ENCODE measurements at regions not wholly inside any gene's neighbourhood (a gene's known extent, or its start where the extent isn't known, plus 50 kb on each side); places are given as distances from the start of the nearest gene placed in this dataset.

- no peaks in the 10 kb centered on the region for H4K20me1 ChIP-seq (replicated peaks in 1 of 2; ENCODE audit: control insufficient read depth in 1 of 2, insufficient read depth in 2 of 2, low read length in 2 of 2)
- H3K23me2 ChIP-seq (ENCODE audit: low read depth, low read length) = no peaks in the 10 kb centered on the region
- H3K36me3 ChIP-seq (ENCODE audit: control insufficient read depth in 2 of 4, insufficient read depth in 4 of 4, low read length in 3 of 4) = no peaks in the 10 kb centered on the region
- H3K79me1 ChIP-seq (ENCODE audit: low read depth, low read length) = no peaks in the 10 kb centered on the region
- H3K4ac ChIP-seq (replicated peaks; ENCODE audit: insufficient read length, low read depth, low read length) = no peak overlapping the region
- DNase-seq (ENCODE audit: low read depth in 1 of 2, low spot score in 2 of 2) = no peak
- ChIA-PET CTCF (ENCODE audit: partially characterized antibody) (interaction anchor here (0.7 kb wide), 1 partner anchor 9 kb away, joined by 4 read pairs; no protein-coding TSS in a partner anchor), POLR2A (ENCODE audit: partially characterized antibody) (interaction anchor here (0.5 kb wide), 1 partner anchor 75 kb away, joined by 3 read pairs; no protein-coding TSS in a partner anchor)
- H4K91ac ChIP-seq (replicated peaks; ENCODE audit: insufficient read length, low read length) = no peak overlapping the region
- no peak for FAIRE-seq
- H2BK20ac ChIP-seq (ENCODE audit: low read length) = no peak overlapping the region
- H3K18ac ChIP-seq (ENCODE audit: extremely low read depth, low read length) = no peak overlapping the region
- H4K8ac ChIP-seq (ENCODE audit: extremely low read depth, insufficient read depth, low read length) = no peak overlapping the region
- H4K5ac ChIP-seq (ENCODE audit: insufficient read length, low read depth, low read length) = no peak overlapping the region
- no peak overlapping the region for H2BK120ac ChIP-seq (replicated peaks; ENCODE audit: low read depth, low read length)
- 99% methylated on average over 9 of the region's 9 CpGs; no CpG with 5 or more reads in 1 of the 2 experiments for WGBS, 2 experiments (ENCODE audit: extremely low coverage in 1 of 2, insufficient coverage in 1 of 2, insufficient read length in 1 of 2, insufficient replicate concordance in 2 of 2, low coverage in 1 of 2, low lambda C conversion rate in 2 of 2, missing lambda C conversion rate in 1 of 2)
- no peak overlapping the region for H2AK5ac ChIP-seq (ENCODE audit: low read depth, low read length)
- no peak overlapping the region for H3K56ac ChIP-seq (replicated peaks; ENCODE audit: insufficient read length, low read depth, low read length)
- no peak for TF ChIP-seq POLR2A (IDR thresholded peaks at IDR 0.05; ENCODE audit: control extremely low read depth in 1 of 2, low read depth in 2 of 2, low read length in 2 of 2)
- TF ChIP-seq ASH2L (IDR thresholded peaks at IDR 0.05; ENCODE audit: low read length) = no peak
- no peak for TF ChIP-seq TCF12 (IDR thresholded peaks at IDR 0.05; ENCODE audit: low read depth, low read length)
- TF ChIP-seq KDM5A (IDR thresholded peaks at IDR 0.05; ENCODE audit: low read length) = no peak
- TF ChIP-seq JUND (IDR thresholded peaks at IDR 0.05; ENCODE audit: low read length) = no peak
- no peak for TF ChIP-seq CEBPB (IDR thresholded peaks at IDR 0.05; ENCODE audit: low read depth, low read length)
- no peak for TF ChIP-seq SIN3A (conservative IDR thresholded peaks at IDR 0.05 in 1 of 2, IDR thresholded peaks at IDR 0.05 in 1 of 2; ENCODE audit: low read depth in 1 of 2, low read length in 2 of 2)
- no peak for TF ChIP-seq CHD2 (IDR thresholded peaks at IDR 0.05; ENCODE audit: low read length)
- no peak for TF ChIP-seq PHF8 (conservative IDR thresholded peaks at IDR 0.05; ENCODE audit: low read depth, low read length)
- no peak overlapping the region for H2AFZ ChIP-seq (ENCODE audit: low read length)
- no peak overlapping the region for H3K23ac ChIP-seq (ENCODE audit: insufficient read length)
- no peak overlapping the region for H2BK5ac ChIP-seq (ENCODE audit: low read depth, low read length)
- no peak overlapping the region for H3K9ac ChIP-seq (replicated peaks in 1 of 4; ENCODE audit: extremely low read depth in 1 of 4, low read depth in 3 of 4, low read length in 3 of 4)
- H3K4me1 ChIP-seq (replicated peaks in 1 of 4; ENCODE audit: control insufficient read depth in 3 of 4, insufficient read depth in 4 of 4, low read length in 3 of 4) = peaks cover 0 to 8% (median 6%) of the 10 kb centered on the region in 4 experiments; a peak in 3 of 7 replicates
- no peak overlapping the region for H3K4me3 ChIP-seq (ENCODE audit: extremely low read depth in 1 of 4, insufficient read depth in 2 of 4, low read depth in 3 of 4, low read length in 4 of 4)
- H3K27ac ChIP-seq (ENCODE audit: low read depth, low read length) = no peak overlapping the region
- H3K27me3 ChIP-seq (replicated peaks in 1 of 4; ENCODE audit: control insufficient read depth in 3 of 4, extremely low read depth in 1 of 4, insufficient read depth in 3 of 4, low read length in 3 of 4) = no peaks in the 10 kb centered on the region
- H2BK15ac ChIP-seq (ENCODE audit: low read length) = no peak overlapping the region
- H3K4me2 ChIP-seq (ENCODE audit: insufficient read depth in 1 of 2, low read depth in 2 of 2, low read length in 2 of 2) = no peak overlapping the region
- H3K9me3 ChIP-seq (ENCODE audit: insufficient read depth in 2 of 2, low read depth in 1 of 2, low read length in 1 of 2) = no peaks in the 10 kb centered on the region
- no peaks in the 10 kb centered on the region for H3K79me2 ChIP-seq (ENCODE audit: control insufficient read depth in 1 of 2, insufficient read depth in 2 of 2, low read length in 2 of 2)
- no peak overlapping the region for H3K14ac ChIP-seq (ENCODE audit: insufficient read length)
- H2BK12ac ChIP-seq (ENCODE audit: low read depth, low read length) = no peak overlapping the region
Measured at GRCh38 chr5:51275428-51275827, 107.8 kb upstream of the ISL1 start.

Data from H1 (cell line).